HCT116 (cell line): ENCODE measurements at regions not wholly inside any gene's neighbourhood (a gene's known extent, or its start where the extent isn't known, plus 50 kb on each side); places are given as distances from the start of the nearest gene placed in this dataset.

Experiments used
- ATAC-seq: fragments of 200-7000 bp; cut with Tn5 transposase; 2 replicates; pipeline ENCODE4 v1.9.1; 2020; ENCODE audit warnings: mild to moderate bottlenecking, moderate library complexity
- BruUV-seq: library from RNA; stranded (reverse); fragments of 400-500 nt; replicated peaks from 2 replicates; lab custom pipeline; 2021; lab: Mats Ljungman, UMichigan
- CTCF ChIA-PET: fragments of 300-600 bp; sonication (Branson Sonifier 250); formaldehyde crosslinking; loops from one replicate; lab custom pipeline; 2021; ENCODE audit warnings: antibody characterized with exemption; lab: Charles Lee
- POLR2A ChIA-PET: fragments of 300-600, 350-600 bp; sonication (Branson Sonifier 250); formaldehyde crosslinking; loops from one replicate; lab custom pipeline; 2021; ENCODE audit warnings: antibody characterized with exemption; lab: Charles Lee
- RAD21 ChIA-PET, 2 experiments: fragments of 300-600 bp; sonication (Branson Sonifier 250); formaldehyde crosslinking; loops; one replicate each; lab custom pipeline; 2023; ENCODE audit warnings: low total read pairs in 2 of 2; ENCODE audit not compliant: uncharacterized antibody in 2 of 2, unreplicated experiment in 2 of 2, low non-redundant PET in 1 of 2; lab: Charles Lee
- DNase-seq: peaks from one replicate; pipeline ENCODE4 v3.0.0-alpha.2; 2010; ENCODE audit warnings: low read depth, low spot score
- H2AFZ ChIP-seq: fragments of 200-600 bp; shearing (Covaris generic), sonication (generic); 2 replicates; pipeline ENCODE4 v1.6.1; 2017; ENCODE audit warnings: low read depth, mixed run types, mixed read lengths, antibody characterized with exemption, low read length; ENCODE audit not compliant: poor library complexity, severe bottlenecking
- H3K27ac ChIP-seq: 2 replicates; pipeline ENCODE4 v1.5.1; 2012; ENCODE audit warnings: low read depth, low read length
- H3K27me3 ChIP-seq: fragments of 200-600 bp; sonication (generic); 2 replicates; pipeline ENCODE4 v1.6.1; 2016; ENCODE audit warnings: mixed run types, low read length, mixed read lengths; ENCODE audit not compliant: insufficient read depth
- H3K36me3 ChIP-seq, 2 experiments: fragments of 200-500 bp in 1 of 2; fragments of 200-600 bp in 1 of 2; sonication (Bioruptor generic) in 1 of 2; sonication (generic) in 1 of 2; 2 replicates each; pipeline versions ENCODE4 v1.5.1 to v1.6.1; 2014 to 2016; ENCODE audit warnings: low read length in 2 of 2, inconsistent platforms in 1 of 2, mixed read lengths in 1 of 2, mixed run types in 1 of 2; ENCODE audit not compliant: insufficient read depth in 2 of 2, control insufficient read depth in 1 of 2
- H3K4me1 ChIP-seq, 2 experiments: fragments of 200-600 bp in 1 of 2; sonication (generic) in 1 of 2; 2 replicates each; pipeline versions ENCODE4 v1.5.1 to v1.6.1; 2012 to 2017; ENCODE audit warnings: low read length in 2 of 2, inconsistent platforms in 1 of 2, mild to moderate bottlenecking in 1 of 2, mixed read lengths in 1 of 2, mixed run types in 1 of 2, moderate library complexity in 1 of 2; ENCODE audit not compliant: insufficient read depth in 2 of 2, control insufficient read depth in 1 of 2
- H3K4me2 ChIP-seq: fragments of 200-600 bp; sonication (generic); 2 replicates; pipeline ENCODE4 v1.6.1; 2017; ENCODE audit warnings: mixed run types, low read length, mixed read lengths
- H3K4me3 ChIP-seq, 2 experiments: fragments of 200-600 bp in 1 of 2; sonication (generic) in 1 of 2; replicated peaks in 1 of 2; 2 replicates each; pipeline ENCODE4 v1.5.1; 2011 to 2016; ENCODE audit warnings: low read length in 2 of 2, control low read depth in 1 of 2, low read depth in 1 of 2, mild to moderate bottlenecking in 1 of 2, mixed read lengths in 1 of 2, mixed run types in 1 of 2
- H3K79me2 ChIP-seq: fragments of 200-600 bp; sonication (generic); 2 replicates; pipeline ENCODE4 v1.6.1; 2017; ENCODE audit warnings: mild to moderate bottlenecking, mixed run types, low read length, moderate library complexity, mixed read lengths; ENCODE audit not compliant: insufficient read depth
- H3K9ac ChIP-seq: fragments of 200-600 bp; sonication (generic); 2 replicates; pipeline ENCODE4 v1.6.1; 2016; ENCODE audit warnings: low read length, mixed read lengths
- H3K9me2 ChIP-seq: fragments of 200-600 bp; sonication (generic), shearing (Covaris generic); 2 replicates; pipeline ENCODE4 v1.6.1; 2017; ENCODE audit warnings: mixed run types, mild to moderate bottlenecking, moderate library complexity; ENCODE audit not compliant: insufficient read depth
- H3K9me3 ChIP-seq, 2 experiments: fragments of 200-500 bp in 1 of 2; fragments of 200-600 bp in 1 of 2; sonication (Bioruptor generic) in 1 of 2; sonication (generic) in 1 of 2; 2 replicates each; pipeline ENCODE4 v1.6.1; 2014 to 2017; ENCODE audit warnings: low read length in 2 of 2, mixed read lengths in 2 of 2, inconsistent platforms in 1 of 2, low read depth in 1 of 2, mild to moderate bottlenecking in 1 of 2, mixed run types in 1 of 2, moderate library complexity in 1 of 2; ENCODE audit not compliant: control insufficient read depth in 1 of 2, insufficient read depth in 1 of 2
- H4K20me1 ChIP-seq: fragments of 200-600 bp; sonication (generic), shearing (Covaris generic); 2 replicates; pipeline ENCODE4 v1.6.1; 2017; ENCODE audit warnings: mixed run types, mild to moderate bottlenecking, moderate library complexity; ENCODE audit not compliant: insufficient read depth
- ATF3 ChIP-seq: IDR thresholded peaks from 2 replicates; pipeline ENCODE4 v1.6.1; 2012
- CBX3 ChIP-seq: IDR thresholded peaks from 2 replicates; pipeline ENCODE4 v1.6.1; 2012; ENCODE audit warnings: low read depth
- EZH2phosphoT487 ChIP-seq: fragments of 200-600 bp; IDR thresholded peaks from 2 replicates; pipeline ENCODE4 v1.6.1; 2018; ENCODE audit warnings: antibody characterized with exemption, borderline replicate concordance
- SP1 ChIP-seq: IDR thresholded peaks from 2 replicates; pipeline ENCODE4 v1.6.1; 2012; ENCODE audit warnings: low read depth
- SRF ChIP-seq: IDR thresholded peaks from 2 replicates; pipeline ENCODE4 v1.6.1; 2012; ENCODE audit warnings: low read depth
- TCF7L2 ChIP-seq: IDR thresholded peaks from 2 replicates; pipeline ENCODE4 v1.7.0; 2011; ENCODE audit warnings: borderline replicate concordance, inconsistent platforms; ENCODE audit not compliant: insufficient read depth, insufficient read length; ENCODE audit errors: extremely low read depth
- ZNF274 ChIP-seq: fragments of 200-500 bp; sonication (Bioruptor generic); IDR thresholded peaks from 2 replicates; pipeline ENCODE4 v1.6.1; 2014; ENCODE audit warnings: mild to moderate bottlenecking, low read depth, low read length, inconsistent platforms
- intact Hi-C: fragments of 100-400 bp; cut with micrococcal nuclease; formaldehyde crosslinking; loops from 2 replicates; pipeline ENCODE4 v1.10.0; 2022
- TF ChIP-seq, protein P1 (sequence below): IDR thresholded peaks from 2 replicates; pipeline ENCODE4 v1.6.1; 2011; ENCODE audit warnings: mild to moderate bottlenecking, low read length, moderate library complexity; ENCODE audit not compliant: insufficient replicate concordance; ENCODE audit errors: extremely low read depth

DNA sequence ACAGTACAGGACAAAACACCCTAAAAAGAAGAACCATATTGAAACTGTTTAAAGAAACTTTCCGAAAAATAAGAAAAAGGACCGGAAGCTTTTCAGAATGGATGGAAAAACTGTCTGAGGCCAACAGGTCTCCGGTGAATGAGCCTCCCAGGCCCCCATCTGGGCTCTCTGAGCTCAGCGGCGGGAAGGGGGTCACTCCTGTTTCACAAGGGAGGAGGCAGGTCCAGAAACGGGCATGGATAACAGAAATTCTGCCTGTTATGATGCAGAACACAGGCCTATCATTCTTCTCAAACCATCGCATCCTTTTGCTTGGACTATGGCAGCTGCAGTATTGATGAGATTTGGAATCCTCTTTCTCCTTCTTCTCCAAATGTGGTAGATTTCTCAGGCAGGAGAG, 58.9 kb upstream of the SHH start:
- no peaks in the 10 kb centered on the region for H3K9me2 ChIP-seq
- no peak overlapping the region for H3K4me2 ChIP-seq
- no peak overlapping the region for H2AFZ ChIP-seq
- CTCF ChIA-PET: no interaction called here
- H3K9ac ChIP-seq: no peak overlapping the region
- H3K79me2 ChIP-seq: no peaks in the 10 kb centered on the region
- no peak for TF ChIP-seq ATF3
- TF ChIP-seq EZH2phosphoT487: no peak
- TF ChIP-seq SRF: no peak
- TF ChIP-seq SP1: no peak
- no peak for TF ChIP-seq CBX3
- no peak for TF ChIP-seq ZNF274
- TF ChIP-seq TCF7L2: no peak
- TF ChIP-seq, protein P1, sequence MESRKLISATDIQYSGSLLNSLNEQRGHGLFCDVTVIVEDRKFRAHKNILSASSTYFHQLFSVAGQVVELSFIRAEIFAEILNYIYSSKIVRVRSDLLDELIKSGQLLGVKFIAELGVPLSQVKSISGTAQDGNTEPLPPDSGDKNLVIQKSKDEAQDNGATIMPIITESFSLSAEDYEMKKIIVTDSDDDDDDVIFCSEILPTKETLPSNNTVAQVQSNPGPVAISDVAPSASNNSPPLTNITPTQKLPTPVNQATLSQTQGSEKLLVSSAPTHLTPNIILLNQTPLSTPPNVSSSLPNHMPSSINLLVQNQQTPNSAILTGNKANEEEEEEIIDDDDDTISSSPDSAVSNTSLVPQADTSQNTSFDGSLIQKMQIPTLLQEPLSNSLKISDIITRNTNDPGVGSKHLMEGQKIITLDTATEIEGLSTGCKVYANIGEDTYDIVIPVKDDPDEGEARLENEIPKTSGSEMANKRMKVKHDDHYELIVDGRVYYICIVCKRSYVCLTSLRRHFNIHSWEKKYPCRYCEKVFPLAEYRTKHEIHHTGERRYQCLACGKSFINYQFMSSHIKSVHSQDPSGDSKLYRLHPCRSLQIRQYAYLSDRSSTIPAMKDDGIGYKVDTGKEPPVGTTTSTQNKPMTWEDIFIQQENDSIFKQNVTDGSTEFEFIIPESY: no peak
- TF ChIP-seq, all 23 proteins: peak for 0
- intact Hi-C loops: no loop called here
- Histone ChIP-seq H3K27me3 (no peaks in the 10 kb centered on the region), H3K9me3 (no peaks in the 10 kb centered on the region; a peak in 1 of 4 replicates), H3K36me3 (no peaks in the 10 kb centered on the region), H3K4me3 (no peak overlapping the region), H3K27ac (no peak overlapping the region), H4K20me1 (no peaks in the 10 kb centered on the region), H3K4me1 (no peaks in the 10 kb centered on the region)
- DNase-seq: no peak
- ChIA-PET RAD21 (no interaction called here), POLR2A (no interaction called here)
- ATAC-seq: no peak
- BruUV-seq: no TSS peak
